ENCODE measurements at regions not wholly inside any gene's neighbourhood (a gene's known extent, or its start where the extent isn't known, plus 50 kb on each side); places are given as distances from the start of the nearest gene placed in this dataset.

- no peak for DNase-seq (ENCODE audit: low spot score)
Observed at GRCh38 chr22:46090631-46091201, 59.6 kb upstream of the PPARA start.

- DNase-seq (ENCODE audit: low spot score): no peak
Observed at GRCh38 chr22:46091277-46091977, 58.9 kb upstream of the PPARA start.

GRCh38 chr22:46092011-46092410 lies 58.3 kb upstream of the PPARA start:
- DNase-seq (ENCODE audit: low spot score): no peak

DNA sequence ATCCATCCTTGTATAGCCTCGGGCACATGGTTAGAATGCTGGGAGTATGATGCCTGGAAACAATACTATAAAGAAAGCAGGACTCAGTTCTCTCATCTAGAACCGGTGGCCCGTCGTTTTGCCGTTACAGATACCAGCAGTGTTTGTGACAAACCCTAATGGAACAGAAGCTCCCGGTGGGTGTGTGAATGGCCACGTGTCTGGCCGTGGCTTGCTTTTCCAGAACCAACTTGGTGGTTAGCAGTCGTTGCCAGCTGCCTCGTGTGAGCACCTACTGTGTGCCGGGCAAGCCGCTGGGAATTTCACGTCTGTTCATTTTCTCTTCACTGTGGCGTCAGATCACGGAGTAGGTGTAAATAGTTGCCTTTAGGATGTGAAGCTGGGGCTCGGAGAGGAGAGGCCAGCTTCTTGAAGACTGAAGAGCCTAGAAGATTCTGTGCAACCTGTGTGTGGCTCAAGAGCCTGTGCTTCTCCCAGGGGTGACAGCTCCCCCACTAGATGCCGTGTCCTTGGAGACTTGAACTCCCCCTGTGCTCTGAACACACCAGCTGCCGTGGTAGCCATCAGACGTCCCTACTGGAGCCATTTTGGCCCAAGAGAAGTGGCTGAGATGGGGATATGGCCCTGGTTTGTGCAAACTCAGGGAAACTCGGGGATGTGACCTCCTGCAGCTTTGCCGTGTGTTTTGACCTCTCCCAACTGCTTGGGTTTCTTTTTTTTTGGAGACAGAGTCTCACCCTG lies 57.5 kb upstream of the PPARA start:
- DNase-seq (ENCODE audit: low spot score): no peak

DNA sequence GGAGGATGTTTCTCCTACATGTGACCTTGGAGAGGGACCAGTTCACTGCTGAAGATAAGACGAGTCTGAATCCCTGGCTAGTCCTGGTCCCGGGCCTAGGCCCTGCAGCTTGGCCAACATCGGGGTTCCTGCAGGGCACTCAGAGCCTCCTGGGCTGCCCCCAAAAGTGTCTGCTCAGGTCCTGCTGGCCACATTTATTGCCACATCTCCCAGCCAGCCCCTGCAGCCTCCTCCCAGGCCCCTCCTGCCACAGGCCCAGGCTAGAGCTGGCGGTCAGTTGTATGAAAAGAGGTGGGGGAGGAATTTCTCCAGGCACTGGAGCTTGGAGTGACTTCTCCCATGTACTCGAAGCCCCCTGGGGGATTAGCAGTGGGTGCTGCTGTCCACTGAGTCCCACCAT lies 56.5 kb upstream of the PPARA start:
- DNase-seq (ENCODE audit: low spot score): no peak

- no peak for DNase-seq (ENCODE audit: low spot score)
Observed at GRCh38 chr22:46094676-46095075, 55.6 kb upstream of the PPARA start.

GRCh38 chr22:46096051-46096450 lies 54.3 kb upstream of the PPARA start:
- DNase-seq (ENCODE audit: low spot score): no peak

- no peak for DNase-seq (ENCODE audit: low spot score)
Observed at GRCh38 chr22:46096706-46097230, 53.6 kb upstream of the PPARA start.

- no peak for DNase-seq (ENCODE audit: low spot score)
Observed at GRCh38 chr22:46097268-46097900, 52.9 kb upstream of the PPARA start.

DNA sequence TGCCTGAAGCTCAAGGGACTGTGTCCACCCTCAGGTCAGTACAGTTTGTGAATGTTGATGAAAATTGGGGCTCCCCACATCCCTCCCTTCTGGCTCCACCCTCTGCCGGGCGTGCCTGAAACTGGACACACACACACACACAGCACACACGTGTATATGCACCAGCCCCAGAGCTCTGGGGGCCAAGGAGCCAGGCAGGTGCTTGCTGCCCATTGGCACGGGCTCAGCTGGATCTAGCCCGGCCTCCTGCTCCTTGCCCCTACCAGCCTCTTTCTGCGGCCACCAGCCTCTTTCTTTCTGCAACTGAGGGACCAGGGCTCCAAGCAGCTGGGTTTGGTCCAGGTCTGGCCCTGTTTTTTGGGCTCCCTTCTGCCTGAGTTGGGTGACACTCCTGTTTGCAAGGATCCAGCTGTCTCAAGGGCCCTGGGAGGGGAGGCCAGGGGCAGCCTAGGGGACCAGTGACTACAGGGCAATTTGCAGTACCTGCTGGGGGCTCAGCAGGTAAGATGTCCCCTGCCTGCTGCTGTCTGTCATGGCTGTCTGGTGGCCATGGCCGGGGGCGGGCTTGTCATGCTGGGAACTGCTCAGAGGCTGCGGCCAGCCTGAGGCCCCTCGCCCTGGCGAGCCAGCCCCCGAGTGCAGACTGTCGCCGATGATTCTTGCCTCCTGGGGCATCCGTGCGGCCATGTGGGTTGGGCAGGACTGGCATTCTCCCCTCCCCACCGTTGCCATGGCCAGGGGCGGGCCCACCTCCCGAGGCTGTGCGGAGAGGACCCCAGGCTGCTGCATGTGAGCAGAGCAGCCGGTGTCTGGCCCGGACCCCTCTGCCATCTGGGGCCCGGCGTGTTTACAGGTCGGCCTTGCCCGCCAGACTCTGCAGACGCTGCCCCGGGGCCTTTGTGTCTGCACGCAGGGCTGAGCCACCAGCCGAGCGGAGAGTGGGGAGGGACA lies 51.5 kb upstream of the PPARA start:
- no peak for DNase-seq (ENCODE audit: low spot score)

- DNase-seq (ENCODE audit: low spot score): no peak
Observed at GRCh38 chr22:46099740-46100139, 50.6 kb upstream of the PPARA start.

- DNase-seq (ENCODE audit: low spot score): no peak
Observed at GRCh38 chr22:46100401-46101105, 49.8 kb upstream of the PPARA start.
